ENCODE measurements at regions not wholly inside any gene's neighbourhood (a gene's known extent, or its start where the extent isn't known, plus 50 kb on each side); places are given as distances from the start of the nearest gene placed in this dataset.
"Not testable (repeated sequence)": the region's sequence is repeated elsewhere in the genome, so short reads cannot be mapped to it uniquely, and the experiment has no call there.

DNA sequence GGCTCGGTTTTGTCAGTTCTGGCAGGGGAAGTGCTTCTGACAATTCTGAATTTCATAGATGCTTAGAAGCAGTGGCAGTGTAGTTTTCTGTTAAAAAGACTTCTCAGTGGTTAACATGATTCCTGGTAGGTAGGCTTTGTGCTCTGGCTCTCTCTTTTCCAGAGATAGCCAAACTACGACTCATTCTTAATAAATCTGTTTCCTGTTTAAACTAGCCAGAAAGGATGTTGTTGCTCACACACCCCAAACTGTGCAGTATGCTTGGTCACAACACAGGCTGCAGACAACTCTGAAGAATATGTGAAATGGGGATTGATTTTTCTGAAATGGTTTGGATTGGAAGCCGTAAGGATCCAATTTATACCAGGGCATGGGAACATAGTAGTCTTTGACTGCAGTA lies 711.5 kb downstream of the PCDH17 start:
- no peaks in the 10 kb centered on the region for H3K4me1 ChIP-seq (ENCODE audit: low read length)
- H3K27me3 ChIP-seq (ENCODE audit: low read length): no peaks in the 10 kb centered on the region
- H3K9ac ChIP-seq (ENCODE audit: low read length): no peak overlapping the region
- no peak overlapping the region for H3K4me3 ChIP-seq (ENCODE audit: low read length)
- H2AFZ ChIP-seq (ENCODE audit: low read length): no peak overlapping the region
- no peaks in the 10 kb centered on the region for H4K20me1 ChIP-seq (ENCODE audit: insufficient read depth, low read depth, low read length)
- DNase-seq: no peak
- H3K27ac ChIP-seq (ENCODE audit: low read length): no peak overlapping the region
- H3K36me3 ChIP-seq (ENCODE audit: insufficient read depth, low read length): no peaks in the 10 kb centered on the region
- H3K4me2 ChIP-seq (ENCODE audit: low read depth, low read length, poor library complexity, severe bottlenecking): no peak overlapping the region
- H3K9me2 ChIP-seq (replicated peaks; ENCODE audit: insufficient read depth, low read length): no peaks in the 10 kb centered on the region
- H3K79me2 ChIP-seq (ENCODE audit: low read length): no peaks in the 10 kb centered on the region
- H3K9me3 ChIP-seq (ENCODE audit: low read length): peaks cover 27% of the 10 kb centered on the region

DNA sequence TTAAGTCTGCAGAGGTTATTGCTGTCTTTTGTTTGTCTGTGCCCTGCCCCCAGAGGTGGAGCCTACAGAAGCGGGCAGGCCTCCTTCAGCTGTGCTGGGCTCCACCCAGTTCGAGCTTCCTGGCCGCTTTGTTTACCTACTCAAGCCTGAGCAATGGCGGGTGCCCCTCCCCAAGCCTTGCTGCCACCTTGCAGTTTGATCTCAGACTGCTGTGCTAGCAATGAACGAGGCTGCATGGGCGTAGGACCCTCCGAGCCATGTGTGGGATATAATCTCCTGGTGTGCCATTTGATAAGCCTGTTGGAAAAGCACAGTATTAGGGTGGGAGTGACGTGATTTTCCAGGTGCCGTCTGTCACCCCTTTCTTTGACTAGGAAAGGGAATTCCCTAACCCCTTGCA lies 720.6 kb downstream of the PCDH17 start:
- not testable (repeated sequence) for H3K4me2 ChIP-seq (ENCODE audit: low read depth, low read length, poor library complexity, severe bottlenecking); H3K9ac ChIP-seq (ENCODE audit: low read length); H3K27me3 ChIP-seq (ENCODE audit: low read length); H3K27ac ChIP-seq (ENCODE audit: low read length); H3K4me1 ChIP-seq (ENCODE audit: low read length); H3K36me3 ChIP-seq (ENCODE audit: insufficient read depth, low read length); H4K20me1 ChIP-seq (ENCODE audit: insufficient read depth, low read depth, low read length); H2AFZ ChIP-seq (ENCODE audit: low read length); H3K4me3 ChIP-seq (ENCODE audit: low read length); H3K79me2 ChIP-seq (ENCODE audit: low read length); H3K9me2 ChIP-seq (replicated peaks; ENCODE audit: insufficient read depth, low read length); DNase-seq
- H3K9me3 ChIP-seq (ENCODE audit: low read length): peaks cover 12% of the 10 kb centered on the region

DNA sequence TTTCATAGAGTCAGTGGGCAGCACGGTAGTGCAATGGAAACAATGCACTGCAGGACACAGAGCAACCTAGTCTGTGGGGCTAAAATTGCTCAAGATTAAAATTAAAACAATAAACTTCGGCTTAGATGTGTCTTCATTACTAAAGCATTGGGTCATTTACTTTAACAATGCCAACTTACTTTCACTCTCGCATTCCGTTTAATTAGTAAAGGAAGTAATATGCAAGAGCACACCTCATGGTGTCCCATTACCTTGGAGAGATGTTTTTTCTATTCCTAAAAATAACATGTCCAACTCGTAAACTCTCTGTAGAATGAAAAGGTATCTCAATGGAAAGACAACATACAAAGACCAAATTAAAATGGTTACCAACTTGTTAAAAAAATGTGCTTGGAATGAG lies 738.4 kb downstream of the PCDH17 start:
- no peak for DNase-seq
- Histone ChIP-seq H3K4me3 (ENCODE audit: low read length) (no peak overlapping the region), H3K79me2 (ENCODE audit: low read length) (no peaks in the 10 kb centered on the region), H3K4me1 (ENCODE audit: low read length) (no peaks in the 10 kb centered on the region), H3K9ac (ENCODE audit: low read length) (no peak overlapping the region), H3K4me2 (ENCODE audit: low read depth, low read length, poor library complexity, severe bottlenecking) (no peak overlapping the region), H3K9me2 (replicated peaks; ENCODE audit: insufficient read depth, low read length) (no peaks in the 10 kb centered on the region), H4K20me1 (ENCODE audit: insufficient read depth, low read depth, low read length) (no peaks in the 10 kb centered on the region), H3K27me3 (ENCODE audit: low read length) (no peaks in the 10 kb centered on the region), H3K9me3 (ENCODE audit: low read length) (peaks cover 45% of the 10 kb centered on the region), H3K27ac (ENCODE audit: low read length) (no peak overlapping the region), H2AFZ (ENCODE audit: low read length) (no peak overlapping the region), H3K36me3 (ENCODE audit: insufficient read depth, low read length) (no peaks in the 10 kb centered on the region; the same call in 1 of the 2 replicates)

DNA sequence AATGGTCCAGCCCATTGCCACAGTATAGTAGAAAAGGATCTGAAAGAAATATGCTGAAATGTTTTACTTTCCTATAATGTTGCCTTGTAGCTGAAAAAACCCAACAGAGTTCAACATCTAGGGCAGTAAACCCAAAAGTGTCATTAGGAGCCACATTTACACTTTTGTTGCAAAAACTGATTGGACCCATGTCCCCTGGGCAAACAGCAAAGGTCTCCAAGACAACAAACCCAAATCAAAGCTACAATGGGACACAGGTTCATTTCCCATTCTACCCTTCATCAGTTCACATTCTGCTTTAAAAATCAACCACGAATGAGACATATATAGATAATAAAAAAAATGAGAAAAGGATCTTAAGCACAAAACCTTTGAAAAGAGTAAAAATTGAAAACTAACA lies 744.8 kb downstream of the PCDH17 start:
- Histone ChIP-seq H3K9me3 (ENCODE audit: low read length) (peaks cover 51% of the 10 kb centered on the region), H3K9ac (ENCODE audit: low read length) (no peak overlapping the region), H2AFZ (ENCODE audit: low read length) (no peak overlapping the region), H3K4me2 (ENCODE audit: low read depth, low read length, poor library complexity, severe bottlenecking) (no peak overlapping the region), H3K27ac (ENCODE audit: low read length) (no peak overlapping the region), H3K4me1 (ENCODE audit: low read length) (no peaks in the 10 kb centered on the region), H3K27me3 (ENCODE audit: low read length) (no peaks in the 10 kb centered on the region), H4K20me1 (ENCODE audit: insufficient read depth, low read depth, low read length) (no peaks in the 10 kb centered on the region), H3K36me3 (ENCODE audit: insufficient read depth, low read length) (no peaks in the 10 kb centered on the region), H3K9me2 (replicated peaks; ENCODE audit: insufficient read depth, low read length) (no peaks in the 10 kb centered on the region), H3K4me3 (ENCODE audit: low read length) (no peak overlapping the region), H3K79me2 (ENCODE audit: low read length) (no peaks in the 10 kb centered on the region)
- no peak for DNase-seq

DNA sequence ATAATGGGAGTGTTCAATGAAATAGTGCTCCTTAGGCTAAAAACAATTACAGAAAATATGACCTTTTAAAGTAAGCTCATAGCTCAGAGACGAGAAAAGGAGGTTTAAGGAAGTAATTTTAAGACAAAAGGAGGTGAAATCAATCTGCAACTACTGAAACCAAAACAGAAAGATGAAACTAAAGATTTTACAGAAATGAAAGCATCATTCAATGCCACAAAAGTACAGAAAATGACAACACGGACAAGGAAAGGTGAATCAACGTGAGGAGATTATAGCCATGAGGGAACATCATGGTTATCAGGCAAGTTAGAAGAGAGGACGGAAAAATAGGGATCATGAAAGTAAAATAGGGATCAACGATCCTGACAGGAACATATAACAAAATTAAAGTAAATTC lies 745.2 kb downstream of the PCDH17 start:
- no peak overlapping the region for H3K9ac ChIP-seq (ENCODE audit: low read length)
- H3K79me2 ChIP-seq (ENCODE audit: low read length): no peaks in the 10 kb centered on the region
- no peak overlapping the region for H2AFZ ChIP-seq (ENCODE audit: low read length)
- no peaks in the 10 kb centered on the region for H3K4me1 ChIP-seq (ENCODE audit: low read length)
- no peak for DNase-seq
- no peak overlapping the region for H3K4me2 ChIP-seq (ENCODE audit: low read depth, low read length, poor library complexity, severe bottlenecking)
- no peaks in the 10 kb centered on the region for H3K27me3 ChIP-seq (ENCODE audit: low read length)
- no peak overlapping the region for H3K4me3 ChIP-seq (ENCODE audit: low read length)
- no peaks in the 10 kb centered on the region for H4K20me1 ChIP-seq (ENCODE audit: insufficient read depth, low read depth, low read length)
- peaks cover 51% of the 10 kb centered on the region for H3K9me3 ChIP-seq (ENCODE audit: low read length)
- H3K36me3 ChIP-seq (ENCODE audit: insufficient read depth, low read length): no peaks in the 10 kb centered on the region
- H3K9me2 ChIP-seq (replicated peaks; ENCODE audit: insufficient read depth, low read length): no peaks in the 10 kb centered on the region
- no peak overlapping the region for H3K27ac ChIP-seq (ENCODE audit: low read length)

DNA sequence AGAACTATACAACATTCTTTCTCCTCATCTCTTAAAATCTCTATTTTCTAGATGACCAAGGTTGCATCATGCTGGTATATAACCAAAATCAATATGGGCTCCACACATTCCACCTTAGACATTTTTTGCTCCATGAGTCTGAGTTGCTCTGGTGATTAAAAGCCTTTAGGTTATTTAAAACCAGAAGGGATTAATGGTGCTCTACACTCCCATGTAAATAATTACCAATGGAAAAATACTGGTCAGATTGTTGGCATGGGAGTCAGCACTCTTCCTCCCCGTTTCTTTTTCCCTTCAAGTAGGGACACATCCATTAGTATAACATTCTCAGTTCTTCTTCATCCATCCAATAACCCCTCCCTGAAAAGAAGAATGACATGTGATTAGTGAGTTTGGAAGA lies 747.7 kb downstream of the PCDH17 start:
- peaks cover 40% of the 10 kb centered on the region for H3K9me3 ChIP-seq (ENCODE audit: low read length)

DNA sequence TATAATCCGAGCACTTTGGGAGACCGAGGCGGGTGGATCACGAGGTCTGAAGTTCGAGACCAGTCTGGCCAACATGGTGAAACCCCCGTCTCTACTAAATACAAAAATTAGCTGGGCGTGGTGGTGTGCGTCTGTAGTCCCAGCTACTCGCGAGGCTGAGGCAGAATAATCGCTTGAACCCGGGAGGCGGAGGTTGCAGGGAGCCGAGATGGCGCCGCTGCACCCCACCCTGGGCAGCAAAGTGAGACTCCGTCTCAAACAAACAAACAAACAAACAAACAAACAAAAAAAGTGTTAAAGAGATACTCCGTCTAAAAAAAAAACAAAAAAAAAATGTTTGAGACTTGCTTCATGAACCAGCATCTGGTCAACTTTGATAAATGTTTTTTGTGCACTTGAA lies 753.8 kb downstream of the PCDH17 start:
- not testable (repeated sequence) for H3K27me3 ChIP-seq (ENCODE audit: low read length); H2AFZ ChIP-seq (ENCODE audit: low read length); H3K9me2 ChIP-seq (replicated peaks; ENCODE audit: insufficient read depth, low read length); DNase-seq; H3K36me3 ChIP-seq (ENCODE audit: insufficient read depth, low read length); H3K4me2 ChIP-seq (ENCODE audit: low read depth, low read length, poor library complexity, severe bottlenecking); H3K4me3 ChIP-seq (ENCODE audit: low read length); H3K4me1 ChIP-seq (ENCODE audit: low read length); H3K79me2 ChIP-seq (ENCODE audit: low read length); H3K27ac ChIP-seq (ENCODE audit: low read length); H3K9ac ChIP-seq (ENCODE audit: low read length); H4K20me1 ChIP-seq (ENCODE audit: insufficient read depth, low read depth, low read length)
- H3K9me3 ChIP-seq (ENCODE audit: low read length): peaks cover 34% of the 10 kb centered on the region

More for the DNA sequence above, 747.7 kb downstream of the PCDH17 start:
- H3K4me2 ChIP-seq (ENCODE audit: low read depth, low read length, poor library complexity, severe bottlenecking): no peak overlapping the region
- no peaks in the 10 kb centered on the region for H3K4me1 ChIP-seq (ENCODE audit: low read length)
- no peak overlapping the region for H3K9ac ChIP-seq (ENCODE audit: low read length)
- no peaks in the 10 kb centered on the region for H3K9me2 ChIP-seq (replicated peaks; ENCODE audit: insufficient read depth, low read length)
- H3K27ac ChIP-seq (ENCODE audit: low read length): no peak overlapping the region
- H3K27me3 ChIP-seq (ENCODE audit: low read length): no peaks in the 10 kb centered on the region
- H3K4me3 ChIP-seq (ENCODE audit: low read length): no peak overlapping the region
- no peak overlapping the region for H2AFZ ChIP-seq (ENCODE audit: low read length)
- no peaks in the 10 kb centered on the region for H3K79me2 ChIP-seq (ENCODE audit: low read length)
- H4K20me1 ChIP-seq (ENCODE audit: insufficient read depth, low read depth, low read length): no peaks in the 10 kb centered on the region
- no peaks in the 10 kb centered on the region for H3K36me3 ChIP-seq (ENCODE audit: insufficient read depth, low read length)
- no peak for DNase-seq

DNA sequence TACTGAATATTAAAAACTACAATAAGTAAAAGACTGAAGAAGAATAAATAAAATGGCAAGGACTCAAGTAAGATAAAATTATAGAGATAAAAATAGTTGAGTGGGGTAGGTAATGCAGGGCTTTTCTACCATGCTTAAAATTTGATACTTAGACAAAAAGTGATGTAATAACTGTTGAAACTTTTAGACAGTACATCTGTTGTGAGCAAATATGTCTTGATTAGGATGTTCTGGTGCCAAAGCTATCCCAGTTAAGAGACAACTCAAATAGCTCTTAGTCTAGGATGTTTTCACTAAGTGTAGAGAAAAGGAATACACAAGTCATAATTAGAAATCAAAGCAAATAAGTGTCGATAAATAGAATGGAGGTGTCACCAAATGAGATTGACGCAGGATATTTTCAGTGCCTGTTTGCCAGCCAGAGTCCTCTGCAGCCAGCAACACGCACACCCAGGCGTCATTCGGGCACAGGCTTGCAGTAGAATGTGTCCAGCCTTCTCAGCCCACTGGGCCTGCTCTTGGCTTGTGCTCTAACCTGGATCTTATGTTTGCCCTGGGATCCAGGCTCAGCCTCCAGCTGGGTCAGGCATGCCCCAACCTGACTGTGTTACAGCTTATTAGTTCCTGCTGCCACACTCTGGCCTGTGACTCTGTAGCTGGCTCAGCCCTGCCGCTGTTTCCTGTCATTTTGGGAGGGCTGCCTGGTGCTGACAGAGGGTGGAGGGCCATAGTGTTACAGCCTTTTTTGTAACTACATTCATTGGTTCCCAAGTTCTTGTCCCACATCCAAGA lies 766.2 kb downstream of the PCDH17 start:
- H3K36me3 ChIP-seq (ENCODE audit: insufficient read depth, low read length): no peaks in the 10 kb centered on the region
- no peak overlapping the region for H3K4me2 ChIP-seq (ENCODE audit: low read depth, low read length, poor library complexity, severe bottlenecking)
- no peak for DNase-seq
- H3K27me3 ChIP-seq (ENCODE audit: low read length): no peaks in the 10 kb centered on the region
- peaks cover 36% of the 10 kb centered on the region for H3K9me3 ChIP-seq (ENCODE audit: low read length)
- no peaks in the 10 kb centered on the region for H4K20me1 ChIP-seq (ENCODE audit: insufficient read depth, low read depth, low read length)
- H3K9me2 ChIP-seq (replicated peaks; ENCODE audit: insufficient read depth, low read length): no peaks in the 10 kb centered on the region
- H3K4me1 ChIP-seq (ENCODE audit: low read length): no peaks in the 10 kb centered on the region
- H3K79me2 ChIP-seq (ENCODE audit: low read length): no peaks in the 10 kb centered on the region
- H2AFZ ChIP-seq (ENCODE audit: low read length): no peak overlapping the region
- H3K27ac ChIP-seq (ENCODE audit: low read length): no peak overlapping the region
- H3K9ac ChIP-seq (ENCODE audit: low read length): no peak overlapping the region
- H3K4me3 ChIP-seq (ENCODE audit: low read length): no peak overlapping the region
